Neural progenitor cell (in vitro differentiated cells): ENCODE measurements at regions not wholly inside any gene's neighbourhood (a gene's known extent, or its start where the extent isn't known, plus 50 kb on each side); places are given as distances from the start of the nearest gene placed in this dataset.
"Not testable (repeated sequence)": the region's sequence is repeated elsewhere in the genome, so short reads cannot be mapped to it uniquely, and the experiment has no call there.

Experiments
- DNase-seq: peaks from one replicate; pipeline ENCODE4 v3.0.0-alpha.2; 2016; ENCODE audit warnings: low spot score
- H2AFZ ChIP-seq: fragments of 200-600 bp; sonication (generic); replicated peaks from 2 replicates; pipeline ENCODE4 v1.6.1; 2016; ENCODE audit warnings: antibody characterized with exemption
- H3F3A ChIP-seq: fragments of 200-600 bp; sonication (generic); 2 replicates; pipeline ENCODE4 v1.6.1; 2016; ENCODE audit warnings: antibody characterized with exemption, low read depth
- H3K27ac ChIP-seq: fragments of 200-600 bp; sonication (generic); 2 replicates; pipeline ENCODE4 v1.5.1; 2016; ENCODE audit warnings: mild to moderate bottlenecking
- H3K27me3 ChIP-seq: fragments of 200-600 bp; sonication (generic); 2 replicates; pipeline ENCODE4 v1.6.1; 2016; ENCODE audit warnings: mild to moderate bottlenecking, moderate library complexity
- H3K36me3 ChIP-seq: fragments of 200-600 bp; sonication (generic); 2 replicates; pipeline ENCODE4 v1.5.1; 2016
- H3K4me1 ChIP-seq: fragments of 200-600 bp; sonication (generic); 2 replicates; pipeline ENCODE4 v1.6.1; 2016; ENCODE audit warnings: mixed run types
- H3K4me2 ChIP-seq: fragments of 200-600 bp; sonication (generic); 2 replicates; pipeline ENCODE4 v1.6.1; 2016
- H3K4me3 ChIP-seq: fragments of 200-600 bp; sonication (generic); 2 replicates; pipeline ENCODE4 v1.5.1; 2016
- H3K79me2 ChIP-seq: fragments of 200-600 bp; sonication (generic); 2 replicates; pipeline ENCODE4 v1.6.1; 2016; ENCODE audit warnings: low read depth
- H3K9ac ChIP-seq: fragments of 200-600 bp; sonication (generic); 2 replicates; pipeline ENCODE4 v1.6.1; 2016
- H3K9me3 ChIP-seq: fragments of 200-600 bp; sonication (generic); 2 replicates; pipeline ENCODE4 v1.5.1; 2016; ENCODE audit warnings: low read depth
- H4K20me1 ChIP-seq: fragments of 200-600 bp; sonication (generic); 2 replicates; pipeline ENCODE4 v1.6.1; 2016; ENCODE audit warnings: low read depth
- H3K27ac Mint-ChIP-seq: 3 replicates; pipeline ENCODE4 v1.8.0; 2021; ENCODE audit warnings: mixed read lengths
- H3K27me3 Mint-ChIP-seq: 2 replicates; pipeline ENCODE4 v1.8.0; 2022; ENCODE audit warnings: low read depth, mild to moderate bottlenecking, inconsistent platforms, moderate library complexity, mixed read lengths; ENCODE audit not compliant: insufficient read depth
- H3K36me3 Mint-ChIP-seq: 3 replicates; pipeline ENCODE4 v1.8.0; 2021; ENCODE audit warnings: mixed read lengths
- H3K4me1 Mint-ChIP-seq: 3 replicates; pipeline ENCODE4 v1.8.0; 2021; ENCODE audit warnings: mixed read lengths
- H3K4me3 Mint-ChIP-seq: 3 replicates; pipeline ENCODE4 v1.8.0; 2021; ENCODE audit warnings: mild to moderate bottlenecking, moderate library complexity, mixed read lengths
- H3K9me3 Mint-ChIP-seq: 3 replicates; pipeline ENCODE4 v1.8.0; 2020; ENCODE audit warnings: mixed read lengths
- CTCF ChIP-seq: fragments of 200-600 bp; sonication (generic); IDR thresholded peaks from 2 replicates; pipeline ENCODE4 v1.5.1; 2017; ENCODE audit warnings: antibody characterized with exemption, mild to moderate bottlenecking
- EZH2 ChIP-seq: fragments of 200-600 bp; sonication (generic); IDR thresholded peaks from 2 replicates; pipeline ENCODE4 v1.6.1; 2017; ENCODE audit warnings: antibody characterized with exemption, mild to moderate bottlenecking, moderate library complexity
- EZH2phosphoT487 ChIP-seq: fragments of 200-600 bp; sonication (generic); IDR thresholded peaks from 2 replicates; pipeline ENCODE4 v1.6.1; 2017; ENCODE audit warnings: antibody characterized with exemption

GRCh38 chr6:1445650-1446330 lies 56.4 kb downstream of the FOXF2 start:
- H2AFZ ChIP-seq: no peak overlapping the region
- no peak overlapping the region for H3K9ac ChIP-seq
- no peaks in the 10 kb centered on the region for H3K9me3 ChIP-seq
- Mint-ChIP-seq H3K36me3 (no peaks in the 10 kb centered on the region), H3K27me3 (peaks cover 2% of the 10 kb centered on the region), H3K4me1 (peaks cover 5% of the 10 kb centered on the region), H3K4me3 (no peak overlapping the region), H3K9me3 (peaks cover 16% of the 10 kb centered on the region), H3K27ac (no peak overlapping the region)
- no peaks in the 10 kb centered on the region for H3F3A ChIP-seq
- H4K20me1 ChIP-seq: no peaks in the 10 kb centered on the region
- no peaks in the 10 kb centered on the region for H3K36me3 ChIP-seq
- peaks cover 7% of the 10 kb centered on the region for H3K4me1 ChIP-seq
- H3K27ac ChIP-seq: no peak overlapping the region
- no peak for TF ChIP-seq EZH2phosphoT487
- DNase-seq: no peak
- no peak overlapping the region for H3K4me3 ChIP-seq
- no peak overlapping the region for H3K4me2 ChIP-seq
- H3K79me2 ChIP-seq: no peaks in the 10 kb centered on the region
- no peaks in the 10 kb centered on the region for H3K27me3 ChIP-seq

GRCh38 chr6:1449896-1450295 lies 60.5 kb downstream of the FOXF2 start:
- no peak overlapping the region for H3K4me3 ChIP-seq
- Mint-ChIP-seq H3K4me1 (peaks cover 5% of the 10 kb centered on the region), H3K4me3 (no peak overlapping the region), H3K27me3 (peaks cover 6% of the 10 kb centered on the region), H3K27ac (no peak overlapping the region), H3K9me3 (peaks cover 23% of the 10 kb centered on the region), H3K36me3 (no peaks in the 10 kb centered on the region)
- peaks cover 7% of the 10 kb centered on the region for H3K4me1 ChIP-seq
- no peak overlapping the region for H2AFZ ChIP-seq
- H3K36me3 ChIP-seq: no peaks in the 10 kb centered on the region
- H3K79me2 ChIP-seq: no peaks in the 10 kb centered on the region
- no peaks in the 10 kb centered on the region for H3F3A ChIP-seq
- no peak for DNase-seq
- no peaks in the 10 kb centered on the region for H4K20me1 ChIP-seq
- H3K4me2 ChIP-seq: no peak overlapping the region
- no peak overlapping the region for H3K27ac ChIP-seq
- TF ChIP-seq EZH2: no peak
- no peak for TF ChIP-seq EZH2phosphoT487
- TF ChIP-seq CTCF: no peak
- H3K9ac ChIP-seq: no peak overlapping the region
- peaks cover 4% of the 10 kb centered on the region for H3K9me3 ChIP-seq
- no peaks in the 10 kb centered on the region for H3K27me3 ChIP-seq

GRCh38 chr6:1453024-1453423 lies 63.6 kb downstream of the FOXF2 start:
- no peak for DNase-seq
- Histone ChIP-seq H3K4me3 (no peak overlapping the region), H4K20me1 (no peaks in the 10 kb centered on the region), H3K79me2 (no peaks in the 10 kb centered on the region), H3K9me3 (peaks cover 4% of the 10 kb centered on the region), H3K4me1 (peaks cover 7% of the 10 kb centered on the region), H3K4me2 (no peak overlapping the region), H2AFZ (no peak overlapping the region), H3F3A (no peaks in the 10 kb centered on the region), H3K27ac (no peak overlapping the region), H3K36me3 (no peaks in the 10 kb centered on the region), H3K27me3 (no peaks in the 10 kb centered on the region), H3K9ac (no peak overlapping the region)
- H3K27ac Mint-ChIP-seq: no peak overlapping the region
- TF ChIP-seq CTCF: no peak
- TF ChIP-seq EZH2: no peak
- no peak for TF ChIP-seq EZH2phosphoT487
- H3K9me3 Mint-ChIP-seq: peaks cover 27% of the 10 kb centered on the region
- peaks cover 7% of the 10 kb centered on the region for H3K27me3 Mint-ChIP-seq
- no peak overlapping the region for H3K4me3 Mint-ChIP-seq
- H3K36me3 Mint-ChIP-seq: no peaks in the 10 kb centered on the region
- peaks cover 10% of the 10 kb centered on the region for H3K4me1 Mint-ChIP-seq

GRCh38 chr6:1456816-1457215 lies 67.4 kb downstream of the FOXF2 start:
- not testable (repeated sequence) for DNase-seq, H3K4me3 ChIP-seq, H3K27ac Mint-ChIP-seq, H3K27me3 Mint-ChIP-seq, H2AFZ ChIP-seq, H3K4me2 ChIP-seq, H3K9me3 Mint-ChIP-seq, H3K27me3 ChIP-seq, H3K36me3 Mint-ChIP-seq, H3K4me1 Mint-ChIP-seq, H3K79me2 ChIP-seq, H4K20me1 ChIP-seq, H3K4me1 ChIP-seq, H3K9me3 ChIP-seq, H3K36me3 ChIP-seq, H3F3A ChIP-seq, H3K27ac ChIP-seq, H3K9ac ChIP-seq, H3K4me3 Mint-ChIP-seq
